GM18507 (cell line): ENCODE measurements at regions not wholly inside any gene's neighbourhood (a gene's known extent, or its start where the extent isn't known, plus 50 kb on each side); places are given as distances from the start of the nearest gene placed in this dataset.
"Not testable (repeated sequence)": the region's sequence is repeated elsewhere in the genome, so short reads cannot be mapped to it uniquely, and the experiment has no call there.

ENCODE experiments used
- DNase-seq: peaks from one replicate; pipeline ENCODE4 v3.0.0; 2011; ENCODE audit warnings: low read depth; ENCODE audit not compliant: insufficient read length; ENCODE audit errors: extremely low spot score
- FAIRE-seq: peaks from 2 replicates; lab custom pipeline; 2011; peaks lifted over from hg19 to GRCh38; lab: Jason Lieb, UNC

DNA sequence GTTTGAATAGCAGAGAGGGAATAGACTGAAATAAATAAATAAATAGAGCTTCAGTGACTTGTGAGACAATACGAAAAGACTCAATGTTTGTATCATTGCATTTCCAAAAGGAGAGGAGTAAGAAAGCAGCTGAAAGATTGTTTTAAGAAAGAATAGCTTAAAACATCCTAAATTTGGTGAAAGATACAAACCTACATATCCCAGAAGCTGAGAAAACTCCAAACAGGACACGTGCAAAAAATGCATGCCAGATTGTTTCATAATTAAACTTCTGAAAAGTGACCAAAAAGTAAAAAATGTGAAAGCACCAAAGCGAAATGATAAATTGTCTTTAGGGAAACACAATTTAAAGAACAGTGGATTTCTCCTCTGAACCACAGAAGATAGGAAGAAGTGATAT, 711.0 kb downstream of the AACS start:
- DNase-seq (no peak), FAIRE-seq (no peak)

DNA sequence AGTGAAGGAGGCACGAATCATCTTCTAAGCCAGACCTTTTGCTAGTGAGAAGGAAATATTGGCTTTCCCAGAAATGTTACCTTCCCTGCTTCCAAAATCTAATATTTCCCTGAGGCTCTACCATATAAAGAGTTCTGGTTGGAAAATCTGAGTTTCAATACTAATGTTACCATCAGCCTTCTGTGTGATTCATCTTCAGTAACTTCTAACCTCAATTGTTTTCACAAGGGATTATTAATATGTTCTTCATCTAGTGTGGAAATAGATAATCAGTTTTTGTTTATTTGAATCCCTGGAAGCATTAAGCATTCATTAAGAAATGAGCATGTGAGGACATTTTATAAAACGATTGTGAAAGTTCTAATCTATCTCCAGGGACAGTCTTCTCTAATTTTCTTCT, 720.9 kb downstream of the AACS start:
- DNase-seq (no peak), FAIRE-seq (no peak)

DNA sequence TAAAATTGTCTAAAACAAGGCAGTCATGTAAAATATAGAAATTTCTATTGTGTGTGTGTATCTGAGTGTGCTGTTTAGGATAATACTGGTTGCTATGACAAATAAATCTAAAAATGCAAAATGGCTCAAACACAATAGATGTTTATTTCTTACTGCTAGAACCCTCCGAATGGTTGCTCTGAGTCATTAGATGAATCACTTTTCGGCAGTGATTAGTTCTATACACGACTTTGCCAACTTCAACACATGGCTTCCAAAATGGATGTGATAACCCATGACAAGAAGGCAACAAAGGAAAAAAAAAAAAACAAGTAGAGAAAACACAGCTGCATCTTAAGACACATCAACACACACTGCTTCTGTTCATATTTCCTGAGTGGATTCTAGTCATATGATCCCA, 729.2 kb downstream of the AACS start:
- FAIRE-seq = no peak
- DNase-seq = no peak

DNA sequence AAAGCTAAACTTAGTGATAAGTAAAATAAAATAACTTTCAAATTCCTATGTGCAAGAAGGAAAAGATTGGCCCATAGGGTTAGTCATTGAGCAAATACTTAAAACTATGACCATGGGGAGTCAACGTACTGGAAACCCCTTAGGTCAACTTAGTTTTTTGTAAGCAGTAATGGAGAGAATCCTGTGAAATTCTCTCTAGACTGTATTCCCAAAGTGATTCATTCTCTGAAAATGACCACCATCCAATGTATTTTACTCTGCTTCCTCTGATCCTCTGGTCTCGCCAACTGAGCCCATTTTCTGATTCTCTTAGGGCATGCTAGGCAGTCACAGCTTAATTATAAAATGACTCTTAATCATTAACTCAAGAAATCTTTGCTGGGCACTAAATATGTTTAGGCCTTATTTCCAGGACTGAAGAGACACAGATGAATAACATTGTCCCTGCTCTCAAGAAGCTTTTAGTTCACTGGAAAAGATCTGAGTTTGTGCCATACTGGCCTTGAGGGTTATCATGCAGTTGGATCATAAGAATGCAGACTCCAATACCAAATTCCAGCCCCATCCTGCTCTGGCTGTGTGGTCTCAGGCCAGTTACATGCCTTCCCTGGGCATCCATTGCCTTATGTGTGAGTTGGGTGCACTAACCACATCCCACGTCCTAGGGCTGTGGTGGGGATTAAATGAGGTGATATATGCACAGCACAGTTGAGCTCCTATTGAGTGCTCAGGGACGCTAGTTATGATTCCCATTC, 732.4 kb downstream of the AACS start:
- FAIRE-seq (no peak), DNase-seq (no peak)

GRCh38 chr12:125804660-125805059, 739.4 kb downstream of the AACS start:
- FAIRE-seq = no peak
- no peak for DNase-seq

DNA sequence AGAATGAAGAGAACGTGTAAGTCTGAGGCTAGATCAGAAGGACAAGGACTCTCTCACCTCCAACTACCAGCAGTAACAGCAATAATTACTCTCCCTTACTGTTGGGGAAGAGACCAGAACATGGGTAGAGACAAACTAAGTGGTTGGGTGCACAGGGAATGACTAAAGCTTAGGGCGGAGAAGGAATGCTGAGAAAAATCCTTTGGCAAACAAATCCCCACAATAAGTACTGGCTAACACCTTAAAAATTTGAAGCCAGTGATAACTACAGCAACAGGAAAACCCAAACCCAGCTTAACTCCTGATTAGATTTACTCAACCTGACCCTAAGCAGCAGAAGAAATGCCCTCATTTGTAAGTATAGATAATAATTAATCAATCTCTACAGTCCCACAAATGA, 759.0 kb downstream of the AACS start:
- DNase-seq (no peak), FAIRE-seq (no peak)

- no peak for DNase-seq
- FAIRE-seq = no peak
Observed at GRCh38 chr12:125835852-125836251, 770.6 kb downstream of the AACS start.

GRCh38 chr12:125836647-125837046, 771.4 kb downstream of the AACS start:
- FAIRE-seq = no peak

DNA sequence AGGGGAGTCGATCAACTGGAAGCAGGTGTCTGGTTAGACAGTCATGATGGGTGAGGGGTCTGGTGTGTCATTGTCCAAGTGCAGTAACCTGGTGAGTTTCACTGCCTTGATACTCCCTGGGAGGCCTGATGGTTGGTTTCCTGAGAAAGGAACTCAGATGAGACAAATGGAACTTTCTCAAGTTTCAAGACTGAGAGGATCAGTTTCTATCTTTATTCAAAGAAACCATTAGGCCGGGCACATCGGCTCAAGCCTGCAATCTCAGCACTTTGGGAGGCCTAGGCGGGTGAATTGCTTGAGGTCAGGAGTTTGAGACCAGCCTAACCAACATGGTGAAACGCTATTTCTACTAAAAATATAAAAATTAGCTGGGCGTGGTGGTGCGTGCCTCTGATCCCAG, 776.1 kb downstream of the AACS start:
- no peak for FAIRE-seq
- DNase-seq = no peak

More at GRCh38 chr12:125836647-125837046, 771.4 kb downstream of the AACS start:
- no peak for DNase-seq

- DNase-seq (no peak), FAIRE-seq (no peak)
Observed at GRCh38 chr12:125852116-125852515, 786.9 kb downstream of the AACS start.

DNA sequence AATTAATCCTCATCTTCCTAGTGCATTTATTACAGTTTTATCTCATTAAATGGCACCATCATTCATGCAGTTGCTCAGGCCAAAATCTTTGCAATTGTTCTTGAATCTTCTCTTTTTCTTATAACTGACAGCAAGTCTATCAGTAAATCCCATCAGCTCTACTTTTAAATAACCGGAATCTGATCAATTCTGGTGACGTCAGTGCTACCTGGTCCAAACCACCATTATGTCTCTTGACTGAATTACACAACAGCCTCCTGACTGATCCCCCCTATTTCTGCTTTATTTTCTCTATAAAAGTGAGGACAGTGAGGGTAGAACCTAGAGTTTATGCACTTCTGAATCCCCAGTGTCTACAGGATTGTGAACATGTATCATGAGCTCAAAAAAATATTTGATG, 787.4 kb downstream of the AACS start:
- no peak for FAIRE-seq

GRCh38 chr12:125853670-125854069, 788.4 kb downstream of the AACS start:
- DNase-seq (no peak), FAIRE-seq (no peak)

More for the DNA sequence above, 787.4 kb downstream of the AACS start:
- DNase-seq = no peak

DNA sequence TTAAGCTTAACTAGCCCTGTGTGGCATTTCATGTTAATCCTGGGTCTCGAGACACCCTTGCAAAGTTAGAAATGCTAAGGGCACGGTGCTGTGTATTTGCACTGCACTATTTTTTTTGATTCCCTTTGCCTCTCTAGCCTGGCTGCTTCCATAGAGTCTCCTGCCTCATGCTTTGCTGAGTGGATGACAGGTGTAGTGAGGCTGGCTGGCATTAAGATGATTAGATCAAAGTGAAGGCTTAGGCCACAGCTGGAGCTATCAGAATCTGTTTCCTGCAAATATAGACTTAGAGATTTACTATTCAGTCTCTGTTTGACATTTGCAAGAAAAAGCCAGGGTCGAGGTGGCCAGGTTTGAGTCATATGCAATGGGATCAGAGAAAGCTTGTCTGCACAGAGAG, 791.1 kb downstream of the AACS start:
- DNase-seq = no peak
- FAIRE-seq = no peak

- FAIRE-seq = no peak
- DNase-seq = no peak
Observed at GRCh38 chr12:125856896-125857295, 791.7 kb downstream of the AACS start.

GRCh38 chr12:125860672-125861288, 795.5 kb downstream of the AACS start:
- no peak for DNase-seq

GRCh38 chr12:125861299-125862281, 796.4 kb downstream of the AACS start:
- FAIRE-seq = no peak
- DNase-seq = no peak

More at GRCh38 chr12:125860672-125861288, 795.5 kb downstream of the AACS start:
- no peak for FAIRE-seq

- not testable (repeated sequence) for FAIRE-seq
Observed at GRCh38 chr12:125865236-125865635, 800.0 kb downstream of the AACS start.

GRCh38 chr12:125871811-125872594, 806.8 kb downstream of the AACS start:
- FAIRE-seq (no peak), DNase-seq (no peak)

More at GRCh38 chr12:125865236-125865635, 800.0 kb downstream of the AACS start:
- not testable (repeated sequence) for DNase-seq

GRCh38 chr12:125873016-125873415, 807.8 kb downstream of the AACS start:
- no peak for DNase-seq
- no peak for FAIRE-seq
